GM19397 (cell line): ENCODE measurements at regions not wholly inside any gene's neighbourhood (a gene's known extent, or its start where the extent isn't known, plus 50 kb on each side); places are given as distances from the start of the nearest gene placed in this dataset.

ENCODE experiments used
- ATAC-seq: cut with Tn5 transposase; IDR thresholded peaks from one replicate; pipeline ENCODE4 v1.9.1; 2021; ENCODE audit warnings: mild to moderate bottlenecking, moderate library complexity; ENCODE audit not compliant: unreplicated experiment

DNA sequence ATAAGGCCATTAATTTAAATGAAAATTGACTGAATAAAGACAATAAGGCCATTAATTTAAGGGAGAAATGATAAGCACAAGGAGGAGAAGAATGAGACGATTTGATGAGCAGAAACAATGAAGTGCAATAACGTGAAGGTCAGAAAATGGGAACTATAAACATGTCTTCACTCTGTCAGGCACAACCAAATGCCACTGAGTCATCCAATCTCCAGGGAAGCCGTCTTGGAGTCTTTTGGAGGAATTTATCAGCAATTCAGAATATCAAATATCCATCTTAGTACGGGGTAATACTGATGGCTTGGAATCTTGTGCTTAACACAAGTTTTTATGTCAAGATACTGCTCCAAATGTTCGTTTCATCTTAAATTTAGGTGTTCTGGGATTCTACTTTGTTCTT, 159.9 kb downstream of the CAPZA3 start:
- ATAC-seq = no peak

DNA sequence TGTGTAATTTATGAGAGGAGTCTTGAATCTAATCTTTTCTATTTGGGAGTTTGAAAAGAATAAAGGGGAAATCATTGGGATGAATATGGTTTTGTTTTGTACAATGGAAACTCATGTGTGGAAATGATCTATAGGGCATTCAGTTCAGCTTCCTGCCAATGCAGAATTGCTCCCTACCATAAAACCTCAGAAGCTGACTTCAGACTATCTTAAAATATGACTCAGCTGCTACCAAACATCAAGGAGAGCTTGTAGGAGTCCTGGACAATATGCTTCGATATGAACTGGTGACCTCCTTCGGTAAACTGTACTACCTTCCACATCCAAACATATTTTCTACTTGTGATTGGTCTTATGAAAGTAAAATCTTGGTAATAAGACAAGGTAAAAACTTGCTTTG, 160.6 kb downstream of the CAPZA3 start:
- no peak for ATAC-seq

DNA sequence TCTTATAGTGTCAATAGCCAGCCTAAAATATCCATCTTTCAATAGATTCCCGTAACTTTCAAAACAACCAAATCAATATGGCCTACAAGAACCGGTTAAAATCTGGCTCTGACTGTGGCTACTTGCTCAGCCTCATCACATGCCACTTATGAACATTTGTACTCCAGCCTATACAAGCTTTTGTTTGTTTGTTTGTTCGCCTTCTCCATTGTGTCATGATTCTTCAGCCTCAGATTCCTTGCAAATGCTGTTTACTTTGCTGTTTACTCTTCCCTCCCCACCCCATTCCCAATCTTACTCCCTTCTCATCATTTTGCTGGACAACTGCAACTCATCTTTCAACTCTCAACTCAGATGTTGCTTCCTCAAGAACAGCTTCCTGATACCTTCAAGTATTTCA, 161.2 kb downstream of the CAPZA3 start:
- no peak for ATAC-seq

DNA sequence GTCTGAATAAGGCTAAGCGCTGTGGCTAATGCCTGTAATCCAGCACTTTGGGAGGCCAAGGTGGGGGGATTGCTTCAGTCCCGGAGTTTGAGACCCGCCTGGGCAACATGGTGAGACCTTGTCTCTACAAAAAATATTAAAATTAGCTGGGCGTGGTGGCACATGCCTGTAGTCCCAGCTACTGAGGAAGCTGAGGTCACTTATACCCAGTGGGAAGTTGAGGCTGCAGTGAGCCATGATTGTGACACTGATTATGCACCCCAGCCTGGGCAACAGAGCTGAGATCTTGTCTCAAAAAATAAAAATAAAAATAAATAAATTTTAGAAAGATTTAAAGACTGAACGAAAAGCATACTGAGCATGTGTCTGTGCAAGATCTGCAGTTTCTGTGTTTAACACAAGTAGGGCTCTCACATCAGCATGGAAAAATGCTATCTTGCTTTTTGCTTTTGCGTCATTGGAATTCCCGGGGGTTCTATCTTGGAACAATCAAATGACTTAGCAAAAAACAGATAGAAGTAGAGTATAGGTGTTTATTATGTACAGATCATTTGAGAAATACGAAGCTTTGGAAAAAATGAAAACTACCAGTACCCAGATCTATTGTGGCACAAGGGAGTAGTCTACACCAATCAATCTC, 161.9 kb downstream of the CAPZA3 start:
- no peak for ATAC-seq

DNA sequence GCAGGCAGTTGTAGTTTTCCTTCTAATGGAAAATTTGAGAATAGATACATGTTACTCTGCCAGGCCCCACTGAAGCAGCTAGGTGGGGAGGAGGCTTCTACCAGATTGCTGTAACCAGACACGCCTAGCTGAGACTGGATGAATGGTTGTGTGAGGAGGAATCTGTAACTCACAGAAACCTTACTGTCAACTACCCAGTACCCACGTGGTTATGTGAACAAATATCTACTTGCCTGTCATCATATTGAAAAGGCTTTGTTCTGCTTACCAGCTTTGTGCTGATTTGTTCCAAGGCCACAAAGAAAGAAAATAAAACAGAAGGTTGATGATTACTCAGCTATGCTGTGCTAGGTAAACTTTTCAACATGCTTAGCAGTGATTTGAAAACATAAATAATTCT, 167.2 kb downstream of the CAPZA3 start:
- ATAC-seq = no peak

DNA sequence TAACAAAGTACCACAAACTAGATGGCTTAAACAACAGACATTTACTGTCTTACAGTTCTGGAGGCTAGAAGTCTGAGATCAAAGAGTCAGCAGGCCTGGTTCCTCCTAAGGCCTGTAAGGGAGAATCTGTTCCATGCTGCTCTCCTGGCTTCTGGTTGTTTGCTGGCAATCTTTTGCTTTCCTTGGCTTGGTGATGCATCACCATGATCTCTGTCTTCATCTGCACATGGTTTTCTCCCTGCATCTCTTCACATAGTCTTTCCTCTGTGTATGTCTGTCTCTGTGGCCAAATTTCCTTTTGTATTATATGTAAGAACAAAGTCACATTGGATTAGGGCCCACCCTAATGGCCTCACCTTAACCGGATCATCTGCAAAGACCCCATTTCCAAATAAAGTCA, 168.5 kb downstream of the CAPZA3 start:
- no peak for ATAC-seq

DNA sequence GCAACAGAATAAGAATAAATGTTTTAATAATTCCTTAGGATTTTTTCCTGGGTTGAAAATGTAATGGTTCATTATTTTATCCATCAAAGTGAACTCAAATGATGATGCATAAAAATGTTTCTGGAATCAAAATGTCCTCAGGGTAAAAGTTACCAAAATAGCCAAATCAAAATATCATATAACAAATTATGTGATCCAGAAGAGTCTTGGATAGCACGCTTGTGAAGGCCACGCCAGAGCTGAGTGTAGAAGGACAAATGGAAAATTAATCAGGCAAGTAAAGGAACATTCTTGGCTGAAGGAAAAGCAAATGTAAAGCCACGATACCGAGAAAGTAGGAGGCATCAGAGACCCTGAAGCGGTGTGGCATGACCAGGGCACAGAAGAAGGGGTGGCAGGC, 169.2 kb downstream of the CAPZA3 start:
- no peak for ATAC-seq

DNA sequence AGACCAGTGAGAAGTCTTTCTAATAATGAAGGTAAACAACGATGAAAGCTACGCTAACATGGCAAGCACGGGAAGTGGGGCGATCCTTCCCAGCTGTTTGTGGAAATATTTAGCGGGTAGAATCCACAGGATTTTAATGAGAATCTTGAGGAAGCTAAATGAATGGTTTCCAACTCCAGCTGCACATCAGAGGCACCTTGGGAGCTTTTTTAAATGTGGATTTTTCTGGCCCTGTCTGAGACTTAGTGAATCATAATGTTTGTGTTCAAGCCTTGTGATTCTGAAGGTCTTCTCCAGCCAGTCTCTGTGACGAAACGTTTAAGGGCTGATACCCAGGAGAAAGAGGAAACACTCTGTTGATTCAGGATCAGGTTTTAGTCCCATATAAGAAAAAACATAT, 169.8 kb downstream of the CAPZA3 start:
- ATAC-seq = no peak

DNA sequence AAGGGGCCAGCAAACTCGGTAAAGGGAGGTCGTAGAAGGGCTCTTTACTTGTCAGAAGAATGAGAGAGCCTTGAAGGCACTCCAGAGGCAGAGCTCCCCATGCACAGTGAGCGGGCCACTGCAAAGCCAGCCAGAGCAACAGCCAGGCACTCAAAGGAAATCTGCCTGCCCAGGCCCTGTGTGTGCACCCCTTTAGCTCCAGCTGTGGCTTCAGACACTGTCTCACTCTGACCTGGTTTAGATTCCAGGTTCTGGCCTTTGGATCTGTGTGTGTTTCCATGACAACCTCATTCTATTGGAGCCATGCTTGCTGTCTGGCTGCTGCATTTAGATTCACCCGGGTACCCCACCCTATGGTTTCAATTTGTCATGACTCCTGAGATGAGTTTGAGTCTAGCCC, 170.3 kb downstream of the CAPZA3 start:
- ATAC-seq = no peak

DNA sequence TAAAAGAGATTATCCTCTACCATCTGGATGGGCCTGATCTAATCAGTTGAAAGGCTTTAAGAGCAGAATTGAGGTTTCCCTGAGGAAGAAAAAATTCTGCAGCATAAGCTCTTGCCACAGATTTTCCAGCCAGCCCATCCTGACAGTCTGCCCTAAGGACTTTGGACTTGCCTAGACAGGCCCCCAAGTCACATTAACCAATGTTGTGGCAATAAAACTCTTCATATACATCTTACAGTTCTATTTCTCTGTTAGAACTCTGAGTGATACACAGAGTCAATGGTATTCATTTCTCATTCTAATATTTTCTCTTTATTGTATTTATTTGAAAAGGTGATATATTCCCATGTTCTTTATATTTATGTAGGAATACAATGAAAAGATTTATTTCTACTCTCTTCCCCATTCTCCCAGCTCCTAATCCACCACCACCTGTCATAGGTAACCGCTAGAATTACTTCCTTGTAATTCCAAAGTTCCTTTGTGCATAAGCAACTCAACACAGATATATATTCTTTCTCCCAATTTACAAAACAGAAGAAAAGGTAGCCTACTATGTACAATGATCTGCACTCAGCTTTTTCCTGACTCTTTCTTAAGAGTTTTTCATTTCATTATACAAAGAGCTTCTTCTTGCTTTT, 182.1 kb downstream of the CAPZA3 start:
- ATAC-seq = no peak

DNA sequence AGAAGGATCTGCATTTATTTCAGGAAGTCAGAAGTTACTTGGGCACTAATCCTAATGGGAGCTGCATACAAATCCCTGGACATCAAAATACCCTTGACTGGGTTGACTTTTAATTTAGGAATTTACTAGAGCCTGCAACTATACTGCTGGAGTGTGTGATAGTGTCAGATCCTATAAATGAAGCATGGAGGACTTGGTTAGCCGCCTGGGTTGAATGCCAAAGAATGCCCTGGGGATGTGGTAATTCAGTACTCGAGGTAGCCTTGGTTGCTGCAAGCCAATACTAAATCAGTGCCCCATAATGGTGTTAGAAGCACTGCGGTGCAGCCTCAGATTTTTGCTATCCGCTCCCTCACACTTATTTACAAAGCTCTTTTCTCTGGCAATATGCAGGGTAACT, 184.9 kb downstream of the CAPZA3 start:
- no peak for ATAC-seq

DNA sequence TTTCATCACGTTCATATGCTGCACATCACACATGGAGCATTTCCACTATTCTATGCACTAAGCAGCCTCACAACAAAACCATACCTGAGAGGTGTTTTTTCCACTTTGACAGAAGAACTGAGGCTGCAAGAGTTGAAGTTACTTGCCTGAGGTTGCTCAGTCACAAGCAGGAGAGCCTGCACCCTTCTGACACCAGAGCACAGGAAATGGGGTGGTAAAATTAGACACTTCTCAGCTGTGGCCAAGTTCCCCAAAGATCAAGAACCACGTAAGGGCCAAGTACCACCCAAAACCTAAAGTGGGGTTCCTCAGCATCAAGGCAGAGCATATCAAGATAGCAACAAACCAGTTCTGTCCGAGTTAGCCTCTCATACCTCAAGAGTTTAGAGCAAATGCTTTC, 185.8 kb downstream of the CAPZA3 start:
- ATAC-seq = no peak

DNA sequence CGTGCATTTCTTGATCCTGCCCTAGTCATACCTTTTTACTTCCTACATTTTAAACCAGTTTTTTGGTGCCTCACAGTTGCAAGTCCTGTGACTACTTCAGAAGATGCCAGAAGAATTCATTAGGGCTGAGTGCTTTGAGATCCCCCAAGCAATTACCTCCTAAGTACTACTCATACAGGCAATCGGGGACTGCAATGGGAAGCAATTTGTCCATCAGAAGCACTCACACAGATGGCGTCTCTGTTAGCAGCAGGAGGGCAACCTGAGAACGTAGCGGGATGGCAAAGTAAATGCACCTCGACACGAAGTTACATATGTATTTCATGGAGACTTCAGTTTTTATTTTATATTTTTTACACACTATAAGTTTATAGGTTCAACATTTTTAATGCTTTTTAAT, 188.3 kb downstream of the CAPZA3 start:
- ATAC-seq = no peak

DNA sequence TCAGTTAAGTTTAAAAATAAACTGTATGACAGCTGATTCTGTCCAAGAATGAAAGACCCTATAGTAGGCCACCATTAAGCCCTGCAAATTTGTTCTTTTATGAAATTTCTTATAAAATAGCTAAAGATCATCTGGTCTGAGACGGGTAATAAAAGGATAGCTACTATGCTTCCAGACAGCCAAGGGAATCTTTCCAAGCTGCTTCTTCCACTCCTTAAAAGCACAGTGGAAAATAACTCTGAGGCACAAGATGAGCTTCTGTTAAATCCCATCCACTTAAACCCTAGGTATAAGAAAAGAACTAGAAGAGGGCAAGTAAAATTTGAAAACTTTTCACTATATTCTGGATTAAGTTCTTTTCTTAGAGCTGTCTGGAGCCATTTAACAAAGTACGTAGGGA, 194.3 kb downstream of the CAPZA3 start:
- ATAC-seq = no peak

DNA sequence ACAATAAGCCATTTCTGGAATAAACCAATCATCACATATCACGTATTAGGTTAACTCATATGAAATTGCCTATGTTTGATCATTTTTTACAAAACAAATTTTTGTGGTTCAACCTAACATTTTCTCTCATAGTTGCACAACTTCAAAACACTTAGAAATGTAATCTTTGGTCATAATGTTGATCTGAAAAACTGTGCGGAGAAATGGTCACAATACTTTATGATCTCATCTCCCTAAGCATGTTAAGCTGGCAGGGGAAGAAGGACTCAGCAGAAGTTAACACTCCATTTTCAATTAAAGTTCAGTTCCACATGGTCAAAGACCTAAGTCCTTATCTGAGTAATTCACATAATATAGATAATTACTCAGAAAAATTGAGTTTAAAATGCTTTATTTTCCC, 194.8 kb downstream of the CAPZA3 start:
- ATAC-seq = no peak

DNA sequence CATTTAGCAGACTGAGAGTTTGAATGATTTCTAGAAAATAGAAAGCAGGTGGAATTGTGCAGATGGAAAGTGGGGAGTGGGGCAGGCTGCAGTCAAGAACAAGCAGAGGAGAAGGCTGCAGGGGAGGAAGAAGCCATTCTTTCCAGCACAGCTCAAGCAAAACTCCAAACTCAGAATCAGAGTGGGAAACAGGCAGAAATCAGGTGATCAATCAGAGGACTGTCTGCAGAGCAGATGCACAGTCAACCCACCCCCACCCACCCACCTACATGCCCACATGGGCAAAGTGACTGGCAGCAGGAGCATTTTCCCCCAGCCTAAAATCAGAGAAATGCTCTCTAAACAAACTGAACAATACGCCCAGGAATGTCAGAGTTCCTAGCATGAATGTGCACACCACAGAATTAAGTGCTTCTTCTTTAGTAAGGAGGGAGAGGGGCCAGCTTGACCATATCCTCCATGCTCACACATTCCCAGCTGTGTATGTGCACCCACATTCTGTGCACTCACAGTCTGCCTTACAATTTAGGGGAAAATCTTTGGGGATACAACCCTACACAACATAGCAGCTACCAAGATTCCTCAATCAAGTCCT, 194.1 kb upstream of the PLEKHA5 start:
- ATAC-seq = no peak

DNA sequence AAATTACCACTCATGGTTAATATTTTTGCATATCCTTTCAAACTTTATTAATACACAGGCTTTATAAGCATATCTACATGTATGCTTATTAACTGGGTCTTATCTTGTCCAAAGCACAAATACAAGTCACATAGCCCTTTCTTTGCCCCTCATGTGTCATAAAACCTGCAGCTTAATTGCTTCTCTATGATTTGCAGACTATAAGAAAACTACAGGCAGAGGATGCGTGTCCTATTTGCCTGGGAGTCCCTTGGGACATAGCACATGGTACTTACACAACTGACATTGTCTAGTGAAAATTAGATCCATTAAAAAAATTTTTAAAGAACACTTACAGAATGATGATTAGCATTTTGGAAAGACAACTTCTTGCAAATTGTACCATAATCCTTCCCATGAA, 190.5 kb upstream of the PLEKHA5 start:
- ATAC-seq = no peak

DNA sequence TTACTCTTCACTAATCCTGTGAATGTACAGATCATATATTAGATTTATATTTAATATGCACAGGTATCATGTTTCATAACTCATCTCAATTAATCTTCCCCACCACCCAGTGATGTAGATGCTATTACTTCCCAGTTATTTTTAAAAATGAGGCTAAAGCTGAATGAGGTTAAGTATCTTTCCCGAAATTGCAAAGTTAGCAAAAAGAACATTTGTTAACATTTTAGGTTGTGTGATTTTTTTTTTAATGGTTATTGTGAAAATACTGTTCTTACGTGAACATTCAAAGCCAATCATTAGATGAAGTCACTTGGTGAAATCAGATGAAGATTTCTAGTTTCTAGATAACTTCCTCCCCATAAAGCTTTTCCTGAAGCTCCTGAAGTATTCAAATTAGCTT, 186.9 kb upstream of the PLEKHA5 start:
- ATAC-seq = no peak

DNA sequence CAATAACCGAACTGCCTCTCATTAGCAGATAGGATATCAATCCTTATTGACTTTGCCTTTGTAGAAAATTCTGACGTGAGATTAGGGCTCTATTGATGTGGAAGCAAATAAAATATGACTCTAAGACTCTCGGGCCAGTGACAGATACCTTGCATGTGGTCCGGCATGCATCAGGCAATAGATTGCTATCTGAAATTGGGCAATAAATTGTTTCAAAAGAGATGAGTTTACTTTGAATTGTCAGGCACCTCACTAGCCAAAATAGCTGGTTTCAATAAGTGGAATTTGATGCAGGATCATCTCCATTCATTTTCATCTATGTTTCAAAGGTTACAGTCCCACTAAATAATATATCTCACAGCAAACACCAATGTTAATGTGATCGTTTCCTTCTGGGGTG, 186.3 kb upstream of the PLEKHA5 start:
- ATAC-seq = no peak

DNA sequence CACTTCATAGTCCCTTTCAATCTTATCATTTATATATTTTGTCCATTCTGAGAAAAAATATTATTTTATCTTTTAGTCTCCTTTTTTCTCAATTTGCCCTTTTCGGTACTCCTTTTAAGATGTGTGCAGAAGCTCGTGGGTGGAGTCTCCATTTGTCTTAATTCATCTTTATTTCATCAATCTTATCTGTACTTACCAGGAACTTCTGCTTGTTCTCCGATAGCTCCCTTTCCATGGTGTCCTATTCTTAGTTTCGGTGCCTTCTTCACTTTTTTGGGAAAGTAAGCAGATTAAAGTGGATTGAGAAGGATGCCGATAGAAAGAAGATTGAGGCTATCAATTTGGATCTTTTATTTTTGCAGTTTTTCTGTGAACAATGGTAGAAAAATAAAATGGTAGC, 183.4 kb upstream of the PLEKHA5 start:
- ATAC-seq = no peak

DNA sequence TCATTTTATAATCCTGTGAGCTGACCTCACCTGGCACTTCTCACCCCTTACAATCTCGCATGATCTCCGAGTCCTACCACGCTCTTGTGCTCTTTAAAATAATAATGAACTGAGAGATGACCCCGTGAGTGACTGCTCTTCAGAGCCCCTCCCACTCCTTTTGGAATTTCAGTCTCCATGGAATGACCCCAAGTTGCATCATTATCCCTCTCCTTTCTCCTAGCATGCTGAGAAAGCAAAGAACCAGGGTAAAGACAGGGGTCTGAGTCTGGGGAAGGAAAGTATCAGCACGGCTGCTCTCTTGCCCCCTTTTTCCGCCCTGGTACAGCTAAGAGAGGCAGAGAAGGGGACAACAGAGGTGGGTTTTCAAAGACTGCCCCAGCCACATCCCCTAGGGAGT, 178.3 kb upstream of the PLEKHA5 start:
- ATAC-seq = no peak

DNA sequence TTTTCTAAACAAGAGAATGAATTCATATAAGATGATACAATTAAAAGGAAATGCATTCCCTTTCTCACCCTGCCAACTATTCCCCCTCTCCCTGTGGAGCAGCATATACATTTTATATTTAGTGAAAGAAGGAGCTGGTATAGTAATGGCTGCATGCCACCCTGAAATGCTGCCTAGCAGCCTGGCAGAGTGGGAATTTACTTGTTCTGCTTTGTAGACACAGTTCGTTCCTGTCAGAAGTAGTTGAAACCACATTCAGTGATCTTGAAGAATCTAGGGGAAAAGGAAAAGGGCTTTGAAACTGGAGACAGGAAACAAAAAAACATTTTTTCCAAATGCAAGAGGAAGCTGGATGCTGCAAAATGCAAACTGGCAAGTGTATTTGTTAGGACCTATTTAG, 176.0 kb upstream of the PLEKHA5 start:
- ATAC-seq = no peak

DNA sequence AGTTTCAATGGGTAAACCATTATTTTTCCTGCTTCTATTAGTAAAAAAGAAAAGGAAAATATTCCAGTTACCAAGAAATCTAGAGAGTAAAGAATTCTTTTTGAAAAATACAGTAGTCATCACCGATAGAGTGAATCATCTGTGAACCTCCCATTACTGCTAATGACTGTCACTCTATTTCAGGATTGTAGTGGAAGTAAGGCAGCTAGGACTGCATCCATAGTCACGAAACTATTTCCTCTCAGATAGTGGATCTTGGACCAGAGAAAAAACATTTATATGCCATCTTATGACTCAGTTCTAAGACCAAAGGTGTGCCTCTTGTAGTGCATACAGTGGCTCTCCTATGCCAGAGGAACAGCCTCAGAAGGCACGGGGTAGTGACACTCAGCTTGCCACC, 173.9 kb upstream of the PLEKHA5 start:
- ATAC-seq = no peak
